Bronchial epithelial cell (primary cell): ENCODE measurements at regions not wholly inside any gene's neighbourhood (a gene's known extent, or its start where the extent isn't known, plus 50 kb on each side); places are given as distances from the start of the nearest gene placed in this dataset.

ENCODE experiments used
- DNase-seq: peaks from one replicate; pipeline ENCODE4 v3.0.0-alpha.2; 2010; ENCODE audit warnings: low read depth
- FAIRE-seq: peaks from 2 replicates; lab custom pipeline; 2011; peaks lifted over from hg19 to GRCh38; lab: Jason Lieb, UNC
- H3K27me3 ChIP-seq: 2 replicates; pipeline ENCODE4 v1.5.1; 2011; ENCODE audit warnings: low read length; ENCODE audit not compliant: control insufficient read depth, insufficient read depth
- H3K36me3 ChIP-seq: 2 replicates; pipeline ENCODE4 v1.5.1; 2011; ENCODE audit warnings: low read length; ENCODE audit not compliant: control insufficient read depth, insufficient read depth
- H3K4me3 ChIP-seq: 2 replicates; pipeline ENCODE4 v1.5.1; 2011; ENCODE audit warnings: mild to moderate bottlenecking, low read depth, low read length, control low read depth
- CTCF ChIP-seq: IDR thresholded peaks from 2 replicates; pipeline ENCODE4 v1.5.1; 2011; ENCODE audit warnings: mild to moderate bottlenecking, moderate library complexity, low read length, control low read depth, inconsistent platforms; ENCODE audit not compliant: insufficient read depth, severe bottlenecking

- FAIRE-seq (no peak), DNase-seq (no peak)
- H3K27me3 ChIP-seq, result no peaks in the 10 kb centered on the region
- H3K36me3 ChIP-seq, result no peaks in the 10 kb centered on the region
- H3K4me3 ChIP-seq, result no peak overlapping the region
- TF ChIP-seq CTCF, result no peak
Measured at GRCh38 chr4:26113339-26113940, 199.4 kb downstream of the SMIM20 start.

GRCh38 chr4:26116057-26116456, 202.0 kb downstream of the SMIM20 start:
- Histone ChIP-seq H3K4me3 (no peak overlapping the region), H3K27me3 (no peaks in the 10 kb centered on the region), H3K36me3 (no peaks in the 10 kb centered on the region)
- FAIRE-seq, result no peak
- DNase-seq, result no peak
- TF ChIP-seq CTCF, result no peak

- FAIRE-seq (no peak), DNase-seq (peak; percentile 68)
- TF ChIP-seq CTCF, result no peak
- Histone ChIP-seq H3K4me3 (no peak overlapping the region), H3K36me3 (no peaks in the 10 kb centered on the region), H3K27me3 (no peaks in the 10 kb centered on the region)
Measured at GRCh38 chr4:26120098-26120825, 200.6 kb upstream of the RBPJ start.

- no peak for TF ChIP-seq CTCF
- no peak for FAIRE-seq
Measured at GRCh38 chr4:26122690-26123089, 198.1 kb upstream of the RBPJ start.

GRCh38 chr4:26124753-26125321, 196.0 kb upstream of the RBPJ start:
- Histone ChIP-seq H3K36me3 (no peaks in the 10 kb centered on the region), H3K27me3 (no peaks in the 10 kb centered on the region), H3K4me3 (no peak overlapping the region)
- DNase-seq (peak; percentile 36), FAIRE-seq (peak; percentile 32)
- no peak for TF ChIP-seq CTCF

More at GRCh38 chr4:26122690-26123089, 198.1 kb upstream of the RBPJ start:
- DNase-seq, result no peak
- Histone ChIP-seq H3K27me3 (no peaks in the 10 kb centered on the region), H3K4me3 (no peak overlapping the region), H3K36me3 (no peaks in the 10 kb centered on the region)
